ENCODE measurements at regions not wholly inside any gene's neighbourhood (a gene's known extent, or its start where the extent isn't known, plus 50 kb on each side); places are given as distances from the start of the nearest gene placed in this dataset.
"Not testable (repeated sequence)": the region's sequence is repeated elsewhere in the genome, so short reads cannot be mapped to it uniquely, and the experiment has no call there.

- Histone ChIP-seq H3K4me3 (no peak overlapping the region), H3K9ac (no peak overlapping the region), H3K27ac (no peak overlapping the region), H3K27me3 (no peaks in the 10 kb centered on the region), H2AFZ (replicated peaks) (no peak overlapping the region), H3F3A (ENCODE audit: low read depth) (no peaks in the 10 kb centered on the region), H3K36me3 (no peaks in the 10 kb centered on the region), H4K20me1 (ENCODE audit: low read depth) (no peaks in the 10 kb centered on the region), H3K4me2 (no peak overlapping the region), H3K79me2 (ENCODE audit: low read depth) (no peaks in the 10 kb centered on the region), H3K4me1 (no peaks in the 10 kb centered on the region), H3K9me3 (ENCODE audit: low read depth) (no peaks in the 10 kb centered on the region)
- no peak for TF ChIP-seq EZH2 (IDR thresholded peaks at IDR 0.05)
- no peak for TF ChIP-seq EZH2phosphoT487 (IDR thresholded peaks at IDR 0.05)
- no peak for TF ChIP-seq CTCF (IDR thresholded peaks at IDR 0.05)
- no peaks in the 10 kb centered on the region for H3K27me3 Mint-ChIP-seq (ENCODE audit: insufficient read depth, low read depth)
- H3K27ac Mint-ChIP-seq: no peak overlapping the region
- no peak for DNase-seq (ENCODE audit: low spot score)
- H3K36me3 Mint-ChIP-seq: no peaks in the 10 kb centered on the region
- H3K4me3 Mint-ChIP-seq: no peak overlapping the region
- peaks cover 5% of the 10 kb centered on the region for H3K9me3 Mint-ChIP-seq
- H3K4me1 Mint-ChIP-seq: peaks cover 5% of the 10 kb centered on the region
Measured at GRCh38 chr1:199489594-199489993, 537.9 kb upstream of the NR5A2 start.

GRCh38 chr1:199490769-199491527 lies 536.6 kb upstream of the NR5A2 start:
- Histone ChIP-seq H3K4me2 (no peak overlapping the region), H3K4me3 (no peak overlapping the region), H4K20me1 (ENCODE audit: low read depth) (no peaks in the 10 kb centered on the region), H3F3A (ENCODE audit: low read depth) (no peaks in the 10 kb centered on the region), H3K27me3 (no peaks in the 10 kb centered on the region), H3K36me3 (no peaks in the 10 kb centered on the region), H3K27ac (no peak overlapping the region), H3K4me1 (no peaks in the 10 kb centered on the region), H2AFZ (replicated peaks) (no peak overlapping the region), H3K79me2 (ENCODE audit: low read depth) (no peaks in the 10 kb centered on the region), H3K9me3 (ENCODE audit: low read depth) (peaks cover 6% of the 10 kb centered on the region), H3K9ac (no peak overlapping the region)
- peaks cover 12% of the 10 kb centered on the region for H3K9me3 Mint-ChIP-seq
- peaks cover 2% of the 10 kb centered on the region for H3K36me3 Mint-ChIP-seq
- no peaks in the 10 kb centered on the region for H3K27me3 Mint-ChIP-seq (ENCODE audit: insufficient read depth, low read depth)
- no peak for DNase-seq (ENCODE audit: low spot score)
- TF ChIP-seq CTCF (IDR thresholded peaks at IDR 0.05): no peak
- TF ChIP-seq EZH2phosphoT487 (IDR thresholded peaks at IDR 0.05): no peak
- no peak for TF ChIP-seq EZH2 (IDR thresholded peaks at IDR 0.05)
- H3K4me3 Mint-ChIP-seq: no peak overlapping the region
- H3K27ac Mint-ChIP-seq: no peak overlapping the region
- H3K4me1 Mint-ChIP-seq: peaks cover 5% of the 10 kb centered on the region

DNA sequence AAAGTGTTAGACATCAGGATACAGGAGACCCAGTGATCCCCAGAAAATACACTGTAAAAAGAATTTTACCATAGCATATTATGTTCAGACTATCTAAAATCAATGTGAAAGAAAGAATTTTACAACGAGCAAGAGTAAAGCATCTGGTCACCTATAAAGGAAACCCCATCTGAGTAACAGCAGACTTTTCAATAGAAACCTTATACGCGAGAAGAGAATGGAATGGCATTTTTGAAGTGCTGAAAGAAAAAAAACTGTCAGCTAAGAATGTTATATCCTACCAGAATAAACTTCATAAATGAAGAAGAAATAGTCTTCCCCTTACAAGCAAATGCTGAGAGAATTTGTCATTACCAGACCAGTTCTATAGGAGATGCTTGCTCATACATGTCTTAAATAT lies 532.1 kb upstream of the NR5A2 start:
- Histone ChIP-seq H3K9me3 (ENCODE audit: low read depth) (peaks cover 6% of the 10 kb centered on the region), H4K20me1 (ENCODE audit: low read depth) (no peaks in the 10 kb centered on the region), H3K27ac (no peak overlapping the region), H3K4me1 (no peaks in the 10 kb centered on the region), H3K36me3 (no peaks in the 10 kb centered on the region), H3K9ac (no peak overlapping the region), H2AFZ (replicated peaks) (no peak overlapping the region), H3K27me3 (no peaks in the 10 kb centered on the region), H3F3A (ENCODE audit: low read depth) (no peaks in the 10 kb centered on the region), H3K4me2 (no peak overlapping the region), H3K79me2 (ENCODE audit: low read depth) (no peaks in the 10 kb centered on the region), H3K4me3 (no peak overlapping the region)
- H3K4me3 Mint-ChIP-seq: no peak overlapping the region
- H3K36me3 Mint-ChIP-seq: peaks cover 2% of the 10 kb centered on the region
- DNase-seq (ENCODE audit: low spot score): no peak
- H3K27me3 Mint-ChIP-seq (ENCODE audit: insufficient read depth, low read depth): peaks cover 2% of the 10 kb centered on the region
- TF ChIP-seq CTCF (IDR thresholded peaks at IDR 0.05) (no peak), EZH2 (IDR thresholded peaks at IDR 0.05) (no peak), EZH2phosphoT487 (IDR thresholded peaks at IDR 0.05) (no peak)
- no peak overlapping the region for H3K27ac Mint-ChIP-seq
- peaks cover 21% of the 10 kb centered on the region for H3K9me3 Mint-ChIP-seq
- H3K4me1 Mint-ChIP-seq: peaks cover 5% of the 10 kb centered on the region

- not testable (repeated sequence) for H3K9ac ChIP-seq; H3K36me3 Mint-ChIP-seq; H3K27ac Mint-ChIP-seq; H2AFZ ChIP-seq (replicated peaks); H3K4me1 ChIP-seq; H3K79me2 ChIP-seq (ENCODE audit: low read depth); H3K9me3 ChIP-seq (ENCODE audit: low read depth); H3K27ac ChIP-seq; H3K27me3 Mint-ChIP-seq (ENCODE audit: insufficient read depth, low read depth); H3K36me3 ChIP-seq; DNase-seq (ENCODE audit: low spot score); H3K27me3 ChIP-seq; H4K20me1 ChIP-seq (ENCODE audit: low read depth); H3K4me3 Mint-ChIP-seq; H3K4me2 ChIP-seq; H3F3A ChIP-seq (ENCODE audit: low read depth); H3K4me1 Mint-ChIP-seq; H3K4me3 ChIP-seq
- peaks cover 25% of the 10 kb centered on the region for H3K9me3 Mint-ChIP-seq
Measured at GRCh38 chr1:199498802-199499201, 528.7 kb upstream of the NR5A2 start.

Measured in neural progenitor cell (in vitro differentiated cells).